PC-9 (cell line): ENCODE measurements at regions not wholly inside any gene's neighbourhood (a gene's known extent, or its start where the extent isn't known, plus 50 kb on each side); places are given as distances from the start of the nearest gene placed in this dataset.

Experiments
- EZH2 ChIP-seq: fragments of 200-600 bp; sonication (generic); IDR thresholded peaks from 2 replicates; pipeline ENCODE4 v1.8.0; 2017; ENCODE audit warnings: antibody characterized with exemption, low read depth
- TF ChIP-seq, protein P1 (sequence below): fragments of 200-600 bp; sonication (generic); conservative IDR thresholded peaks from 2 replicates; pipeline ENCODE4 v1.6.1; 2017; ENCODE audit warnings: mixed run types, antibody characterized with exemption, mild to moderate bottlenecking, moderate library complexity

DNA sequence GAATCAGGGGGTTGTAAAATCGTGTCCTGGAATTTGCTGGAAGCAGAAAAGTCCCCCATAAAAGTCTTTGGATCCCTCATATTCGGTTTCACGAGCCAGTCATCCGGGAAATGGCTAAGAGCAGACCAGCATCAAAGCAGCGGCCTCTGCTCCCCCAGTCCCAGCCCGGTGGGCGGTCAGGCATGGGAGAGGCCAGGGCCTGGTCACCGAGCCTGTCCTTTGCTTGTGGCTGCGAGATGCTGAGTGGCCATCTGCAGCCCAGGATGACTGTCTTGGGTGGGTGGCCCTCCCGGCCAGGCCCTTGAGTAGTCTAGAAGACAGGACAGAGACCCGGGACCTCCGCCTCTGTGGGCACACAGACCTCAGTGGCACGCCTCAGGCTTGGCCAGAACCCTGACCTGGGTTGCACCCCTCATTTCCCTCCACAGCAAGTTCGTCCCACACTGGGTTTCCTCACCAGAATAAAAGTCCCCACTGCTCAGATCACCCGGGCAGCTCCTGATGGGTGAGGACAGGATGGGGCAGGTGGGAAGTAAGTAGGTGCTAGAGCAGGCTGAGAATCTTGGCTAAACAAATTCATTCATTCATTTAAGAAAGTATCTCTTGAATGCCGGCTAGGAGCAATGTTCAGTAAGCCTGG, 172.1 kb downstream of the BMP7 start:
- TF ChIP-seq, protein P1, sequence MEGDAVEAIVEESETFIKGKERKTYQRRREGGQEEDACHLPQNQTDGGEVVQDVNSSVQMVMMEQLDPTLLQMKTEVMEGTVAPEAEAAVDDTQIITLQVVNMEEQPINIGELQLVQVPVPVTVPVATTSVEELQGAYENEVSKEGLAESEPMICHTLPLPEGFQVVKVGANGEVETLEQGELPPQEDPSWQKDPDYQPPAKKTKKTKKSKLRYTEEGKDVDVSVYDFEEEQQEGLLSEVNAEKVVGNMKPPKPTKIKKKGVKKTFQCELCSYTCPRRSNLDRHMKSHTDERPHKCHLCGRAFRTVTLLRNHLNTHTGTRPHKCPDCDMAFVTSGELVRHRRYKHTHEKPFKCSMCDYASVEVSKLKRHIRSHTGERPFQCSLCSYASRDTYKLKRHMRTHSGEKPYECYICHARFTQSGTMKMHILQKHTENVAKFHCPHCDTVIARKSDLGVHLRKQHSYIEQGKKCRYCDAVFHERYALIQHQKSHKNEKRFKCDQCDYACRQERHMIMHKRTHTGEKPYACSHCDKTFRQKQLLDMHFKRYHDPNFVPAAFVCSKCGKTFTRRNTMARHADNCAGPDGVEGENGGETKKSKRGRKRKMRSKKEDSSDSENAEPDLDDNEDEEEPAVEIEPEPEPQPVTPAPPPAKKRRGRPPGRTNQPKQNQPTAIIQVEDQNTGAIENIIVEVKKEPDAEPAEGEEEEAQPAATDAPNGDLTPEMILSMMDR: no peak
- TF ChIP-seq EZH2: no peak
